PC-9 (cell line): ENCODE measurements at regions not wholly inside any gene's neighbourhood (a gene's known extent, or its start where the extent isn't known, plus 50 kb on each side); places are given as distances from the start of the nearest gene placed in this dataset.

ENCODE experiments used
- BruUV-seq: library from RNA; stranded (reverse); fragments of 400-500 nt; replicated peaks from 2 replicates; lab custom pipeline; 2021; lab: Mats Ljungman, UMichigan
- CTCF ChIA-PET: fragments of 300-600 bp; sonication (Branson Sonifier 250); formaldehyde crosslinking; loops from one replicate; lab custom pipeline; 2022; ENCODE audit warnings: antibody characterized with exemption; lab: Charles Lee
- POLR2A ChIA-PET: fragments of 300-600 bp; sonication (Branson Sonifier 250); formaldehyde crosslinking; loops from one replicate; lab custom pipeline; 2022; ENCODE audit warnings: antibody characterized with exemption; ENCODE audit not compliant: unreplicated experiment; lab: Charles Lee
- DNase-seq, 2 experiments: peaks; one replicate each; pipeline versions ENCODE4 v3.0.0 to v3.0.0-alpha.2; 2015 to 2022; ENCODE audit warnings: mixed read lengths in 1 of 2
- H2AFZ ChIP-seq: fragments of 200-600 bp; sonication (generic); 2 replicates; pipeline ENCODE4 v1.8.1; 2017; ENCODE audit warnings: antibody characterized with exemption
- H3F3A ChIP-seq: fragments of 200-600 bp; sonication (generic); 2 replicates; pipeline ENCODE4 v1.8.1; 2017; ENCODE audit warnings: antibody characterized with exemption, mild to moderate bottlenecking, low read depth; ENCODE audit not compliant: insufficient read depth
- H3K27ac ChIP-seq: fragments of 200-600 bp; sonication (generic); 2 replicates; pipeline ENCODE4 v1.6.1; 2016; ENCODE audit warnings: mixed run types
- H3K27me3 ChIP-seq: fragments of 200-600 bp; sonication (generic); 2 replicates; pipeline ENCODE4 v1.6.1; 2016; ENCODE audit warnings: low read depth, mixed run types; ENCODE audit not compliant: insufficient read depth
- H3K36me3 ChIP-seq: fragments of 200-600 bp; sonication (generic); 2 replicates; pipeline ENCODE4 v1.6.1; 2016; ENCODE audit warnings: low read depth, mixed run types
- H3K4me1 ChIP-seq: fragments of 200-600 bp; sonication (generic); replicated peaks from 2 replicates; pipeline ENCODE4 v1.6.1; 2016; ENCODE audit warnings: mixed run types; ENCODE audit not compliant: insufficient read depth
- H3K4me2 ChIP-seq: fragments of 200-600 bp; sonication (generic); 2 replicates; pipeline ENCODE4 v1.6.1; 2017; ENCODE audit warnings: mixed run types
- H3K4me3 ChIP-seq: fragments of 200-600 bp; sonication (generic); 2 replicates; pipeline ENCODE4 v1.6.1; 2016; ENCODE audit warnings: mixed run types
- H3K79me2 ChIP-seq: fragments of 200-600 bp; sonication (generic); 2 replicates; pipeline ENCODE4 v1.6.1; 2017; ENCODE audit warnings: low read depth, mixed run types
- H3K9me2 ChIP-seq: fragments of 200-600 bp; sonication (generic); 2 replicates; pipeline ENCODE4 v1.8.1; 2017; ENCODE audit warnings: mild to moderate bottlenecking; ENCODE audit not compliant: insufficient read depth
- H3K9me3 ChIP-seq: fragments of 200-600 bp; sonication (generic); 2 replicates; pipeline ENCODE4 v1.8.1; 2016; ENCODE audit warnings: low read depth; ENCODE audit not compliant: insufficient read depth
- H4K20me1 ChIP-seq: fragments of 200-600 bp; sonication (generic); 2 replicates; pipeline ENCODE4 v1.8.1; 2017; ENCODE audit not compliant: insufficient read depth
- EZH2 ChIP-seq: fragments of 200-600 bp; sonication (generic); IDR thresholded peaks from 2 replicates; pipeline ENCODE4 v1.8.0; 2017; ENCODE audit warnings: antibody characterized with exemption, low read depth
- intact Hi-C: fragments of 100-400 bp; cut with micrococcal nuclease; formaldehyde crosslinking; loops from one replicate; pipeline ENCODE4 v1.10.0; 2022; ENCODE audit not compliant: unreplicated experiment
- TF ChIP-seq, protein P1 (sequence below): fragments of 200-600 bp; sonication (generic); conservative IDR thresholded peaks from 2 replicates; pipeline ENCODE4 v1.6.1; 2017; ENCODE audit warnings: mixed run types, antibody characterized with exemption, mild to moderate bottlenecking, moderate library complexity

DNA sequence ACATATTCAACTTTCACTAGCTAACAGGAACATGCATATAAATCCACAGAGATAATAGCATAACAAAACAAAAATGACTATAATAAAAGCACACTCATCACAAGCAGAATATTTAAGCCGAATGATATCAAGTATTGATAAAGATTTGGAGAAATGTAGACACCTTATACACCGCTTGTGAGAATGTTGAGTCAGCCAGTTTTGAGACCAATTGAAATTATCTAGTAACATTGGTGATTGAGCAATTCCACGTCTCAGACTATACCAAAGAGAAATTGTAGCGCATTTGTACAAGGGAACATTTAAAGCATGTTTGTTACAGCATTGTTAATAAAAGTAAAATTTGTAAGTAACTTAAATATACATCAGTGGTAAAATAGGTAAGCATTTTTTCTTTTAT lies 402.9 kb upstream of the FIGN start:
- ChIA-PET CTCF (no interaction called here), POLR2A (no interaction called here)
- DNase-seq, result no peak
- Histone ChIP-seq H3K9me3 (no peaks in the 10 kb centered on the region), H2AFZ (no peak overlapping the region), H3F3A (no peaks in the 10 kb centered on the region), H3K4me3 (no peak overlapping the region), H3K4me2 (no peak overlapping the region), H3K4me1 (no peaks in the 10 kb centered on the region), H3K27me3 (no peaks in the 10 kb centered on the region), H3K9me2 (no peaks in the 10 kb centered on the region), H3K36me3 (no peaks in the 10 kb centered on the region), H3K27ac (no peak overlapping the region), H4K20me1 (no peaks in the 10 kb centered on the region), H3K79me2 (no peaks in the 10 kb centered on the region)
- no TSS peak for BruUV-seq
- no peak for TF ChIP-seq EZH2
- TF ChIP-seq, protein P1, sequence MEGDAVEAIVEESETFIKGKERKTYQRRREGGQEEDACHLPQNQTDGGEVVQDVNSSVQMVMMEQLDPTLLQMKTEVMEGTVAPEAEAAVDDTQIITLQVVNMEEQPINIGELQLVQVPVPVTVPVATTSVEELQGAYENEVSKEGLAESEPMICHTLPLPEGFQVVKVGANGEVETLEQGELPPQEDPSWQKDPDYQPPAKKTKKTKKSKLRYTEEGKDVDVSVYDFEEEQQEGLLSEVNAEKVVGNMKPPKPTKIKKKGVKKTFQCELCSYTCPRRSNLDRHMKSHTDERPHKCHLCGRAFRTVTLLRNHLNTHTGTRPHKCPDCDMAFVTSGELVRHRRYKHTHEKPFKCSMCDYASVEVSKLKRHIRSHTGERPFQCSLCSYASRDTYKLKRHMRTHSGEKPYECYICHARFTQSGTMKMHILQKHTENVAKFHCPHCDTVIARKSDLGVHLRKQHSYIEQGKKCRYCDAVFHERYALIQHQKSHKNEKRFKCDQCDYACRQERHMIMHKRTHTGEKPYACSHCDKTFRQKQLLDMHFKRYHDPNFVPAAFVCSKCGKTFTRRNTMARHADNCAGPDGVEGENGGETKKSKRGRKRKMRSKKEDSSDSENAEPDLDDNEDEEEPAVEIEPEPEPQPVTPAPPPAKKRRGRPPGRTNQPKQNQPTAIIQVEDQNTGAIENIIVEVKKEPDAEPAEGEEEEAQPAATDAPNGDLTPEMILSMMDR, result no peak
- intact Hi-C loops, result loop anchor here (10.0 kb wide), 1 partner anchor 794 kb away; no protein-coding TSS in a partner anchor

DNA sequence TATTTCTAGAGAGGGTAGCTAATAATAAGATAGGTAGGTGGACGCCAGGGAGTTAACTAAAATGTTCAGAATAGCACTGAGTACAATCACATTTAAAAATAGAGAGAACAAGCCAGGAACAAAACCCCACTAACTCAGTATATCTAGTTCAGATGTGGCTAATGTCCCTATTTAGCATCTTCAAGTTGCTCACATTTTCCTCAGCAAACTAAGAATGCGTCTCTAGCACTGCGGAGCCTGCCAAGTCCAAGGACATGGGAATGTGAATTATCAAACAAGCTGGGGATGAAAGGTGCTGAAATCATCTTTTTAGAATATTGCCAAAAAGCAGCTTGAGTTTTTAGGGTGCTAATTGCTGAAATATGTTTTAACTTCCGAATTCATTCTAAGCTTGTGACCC lies 398.5 kb upstream of the FIGN start:
- TF ChIP-seq, protein P1, result no peak
- TF ChIP-seq EZH2, result no peak
- intact Hi-C loops, result loop anchor here (10.0 kb wide), 1 partner anchor 790 kb away; no protein-coding TSS in a partner anchor
- no peak overlapping the region for H2AFZ ChIP-seq

DNA sequence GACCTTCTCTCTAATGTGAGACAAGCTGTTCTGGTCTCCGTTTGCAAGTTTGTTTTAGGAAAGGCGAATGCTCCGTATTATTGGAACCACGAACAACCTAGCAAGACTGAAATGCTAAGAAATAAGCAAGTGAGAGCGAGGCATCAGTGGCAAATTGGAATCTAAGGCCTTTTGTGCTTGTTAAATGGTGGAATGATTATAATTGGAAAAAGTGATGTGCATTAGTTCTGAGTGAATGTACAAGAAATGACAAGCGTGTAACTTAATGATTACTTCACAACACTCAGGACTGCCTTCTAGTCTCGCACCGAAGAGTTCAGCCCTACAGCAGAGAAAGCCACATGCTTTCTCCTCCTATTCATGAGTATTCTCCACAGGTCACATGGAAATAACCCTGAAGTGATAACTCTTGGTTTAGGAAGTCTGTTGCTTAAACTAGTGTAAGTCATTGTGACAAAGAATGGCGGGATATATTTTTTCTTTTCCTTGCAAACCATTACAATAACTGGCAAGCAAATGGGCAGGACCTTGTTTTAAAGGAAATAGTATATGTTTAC lies 392.2 kb upstream of the FIGN start:
- intact Hi-C loops, result no loop called here
- H2AFZ ChIP-seq, result no peak overlapping the region
- no peaks in the 10 kb centered on the region for H3K27me3 ChIP-seq
- TF ChIP-seq, protein P1, result no peak
- TF ChIP-seq EZH2, result no peak
- CTCF ChIA-PET, result no interaction called here
- H3K27ac ChIP-seq, result no peak overlapping the region
- no peaks in the 10 kb centered on the region for H4K20me1 ChIP-seq
- no peaks in the 10 kb centered on the region for H3F3A ChIP-seq
- no peak overlapping the region for H3K4me3 ChIP-seq
- no peaks in the 10 kb centered on the region for H3K9me3 ChIP-seq
- no peak for DNase-seq
- no peaks in the 10 kb centered on the region for H3K4me1 ChIP-seq
- no peaks in the 10 kb centered on the region for H3K79me2 ChIP-seq
- H3K9me2 ChIP-seq, result no peaks in the 10 kb centered on the region
- no TSS peak for BruUV-seq
- POLR2A ChIA-PET, result no interaction called here
- H3K4me2 ChIP-seq, result no peak overlapping the region
- no peaks in the 10 kb centered on the region for H3K36me3 ChIP-seq

More for the DNA sequence above, 398.5 kb upstream of the FIGN start:
- Histone ChIP-seq H3K4me3 (no peak overlapping the region), H3K9me2 (no peaks in the 10 kb centered on the region), H4K20me1 (no peaks in the 10 kb centered on the region), H3K4me1 (no peaks in the 10 kb centered on the region), H3F3A (no peaks in the 10 kb centered on the region), H3K27ac (no peak overlapping the region), H3K4me2 (no peak overlapping the region), H3K27me3 (no peaks in the 10 kb centered on the region), H3K79me2 (no peaks in the 10 kb centered on the region), H3K9me3 (no peaks in the 10 kb centered on the region), H3K36me3 (no peaks in the 10 kb centered on the region)
- no peak for DNase-seq
- no TSS peak for BruUV-seq
- POLR2A ChIA-PET, result no interaction called here
- CTCF ChIA-PET, result no interaction called here
